H4 (cell line): ENCODE measurements at regions not wholly inside any gene's neighbourhood (a gene's known extent, or its start where the extent isn't known, plus 50 kb on each side); places are given as distances from the start of the nearest gene placed in this dataset.

Experiments
- DNase-seq: peaks from one replicate; pipeline ENCODE4 v3.0.0-alpha.2; 2015; ENCODE audit warnings: low spot score

- no peak for DNase-seq
Measured at GRCh38 chr1:48055876-48056764, 58.9 kb upstream of the TRABD2B start.

- DNase-seq = no peak
Measured at GRCh38 chr1:48054232-48054631, 57.0 kb upstream of the TRABD2B start.

DNA sequence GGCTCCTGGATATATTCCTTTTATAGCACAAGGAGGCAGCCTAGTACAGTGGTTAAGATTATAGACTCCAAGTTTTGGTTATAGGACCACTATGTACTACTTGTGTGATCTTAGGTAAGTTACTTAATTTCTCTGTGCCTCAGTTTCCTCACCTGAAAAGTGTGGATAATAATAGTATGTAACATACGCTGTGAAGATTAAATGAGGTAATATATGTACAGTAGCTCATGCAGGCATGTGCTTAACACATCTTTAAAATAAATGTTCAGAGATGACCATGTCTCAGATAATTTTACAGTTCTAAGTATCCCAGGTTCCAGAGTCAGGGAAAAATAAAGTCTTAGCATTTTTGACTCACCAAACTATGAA is 55.7 kb upstream of the TRABD2B start:
- no peak for DNase-seq

DNA sequence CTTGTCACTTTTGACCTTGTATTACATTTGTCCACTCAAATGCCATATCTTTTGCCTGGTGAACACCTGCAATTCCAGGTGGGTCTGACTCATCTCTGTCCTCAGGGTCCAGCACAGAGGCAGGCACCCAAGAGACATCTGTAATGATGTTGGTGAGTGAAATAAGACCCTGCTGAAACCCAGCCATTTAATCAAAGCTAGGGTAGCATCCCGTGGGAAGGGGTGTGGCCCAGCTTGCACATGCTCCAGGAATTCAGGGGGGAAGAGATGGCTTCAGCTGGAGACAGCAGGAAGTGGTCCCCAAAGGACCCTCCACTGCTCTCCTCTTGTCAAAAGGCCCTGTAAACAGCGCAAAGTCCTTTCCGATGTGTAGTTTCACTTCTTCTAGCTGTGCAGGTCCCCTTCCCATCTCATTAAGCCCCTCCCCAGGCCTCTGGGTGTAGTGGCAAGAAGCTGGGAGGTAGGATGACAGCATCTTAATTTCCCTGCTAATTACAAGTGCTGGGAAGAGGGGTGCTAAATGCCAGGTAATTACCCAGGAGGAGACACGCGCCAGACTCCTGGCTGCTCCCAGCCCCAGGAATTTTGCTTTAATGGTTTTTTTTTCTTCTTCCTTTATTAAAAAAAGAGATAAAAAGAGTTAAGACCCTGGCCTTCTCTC is 54.4 kb upstream of the TRABD2B start:
- no peak for DNase-seq

GRCh38 chr1:48049823-48050535 is 52.8 kb upstream of the TRABD2B start:
- DNase-seq = no peak

- DNase-seq = no peak
Measured at GRCh38 chr1:48048980-48049379, 51.8 kb upstream of the TRABD2B start.

DNA sequence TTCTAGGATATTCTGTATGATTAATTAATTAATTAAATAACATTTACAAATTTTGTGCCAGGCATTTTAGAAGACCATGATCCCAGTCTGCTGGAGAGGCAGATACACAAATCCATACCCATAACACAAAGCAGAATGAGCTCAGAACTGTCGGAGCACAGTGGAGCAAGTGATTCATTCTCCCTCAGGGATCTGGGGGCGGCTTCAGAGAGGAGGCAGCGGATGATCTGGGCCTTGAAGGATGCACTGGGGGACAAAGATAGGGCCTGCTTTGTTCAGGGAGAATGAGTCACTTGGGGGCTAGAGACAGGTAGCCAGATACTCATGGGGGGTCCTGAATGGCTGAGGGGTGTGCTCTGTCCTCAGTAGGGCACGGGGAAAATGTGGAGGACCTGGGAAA is 50.9 kb upstream of the TRABD2B start:
- no peak for DNase-seq

DNA sequence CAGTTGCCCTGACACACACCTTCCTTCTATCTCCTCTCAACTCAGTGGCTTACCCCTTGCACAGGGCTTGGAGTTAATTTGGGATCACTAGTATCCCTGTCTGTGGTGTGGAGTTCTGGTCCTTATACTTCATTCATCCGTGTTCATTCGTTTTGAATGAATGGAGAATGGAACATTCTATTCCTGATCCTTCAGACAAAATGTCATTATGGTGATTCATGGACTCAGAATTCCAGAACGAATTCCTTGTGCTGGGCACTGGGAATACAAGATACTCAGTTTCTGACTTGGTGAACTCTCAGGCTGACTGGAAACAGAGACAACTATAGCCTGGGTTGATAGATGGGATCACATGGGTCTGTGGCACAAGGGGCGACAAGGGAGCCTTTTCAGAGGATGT is 49.9 kb upstream of the TRABD2B start:
- no peak for DNase-seq
